ENCODE measurements at regions not wholly inside any gene's neighbourhood (a gene's known extent, or its start where the extent isn't known, plus 50 kb on each side); places are given as distances from the start of the nearest gene placed in this dataset.

GRCh38 chr1:115922801-115923200, 53.5 kb upstream of the SLC22A15 start:
- TF ChIP-seq CTCF (optimal IDR thresholded peaks at IDR 0.05 in 1 of 3, IDR thresholded peaks at IDR 0.05 in 1 of 3, conservative IDR thresholded peaks at IDR 0.05 in 1 of 3; ENCODE audit: extremely low read depth in 1 of 3, insufficient read depth in 2 of 3, low read length in 3 of 3) (no peak), EZH2 (IDR thresholded peaks at IDR 0.05; ENCODE audit: low read length) (no peak)
